ENCODE measurements at regions not wholly inside any gene's neighbourhood (a gene's known extent, or its start where the extent isn't known, plus 50 kb on each side); places are given as distances from the start of the nearest gene placed in this dataset.

GRCh38 chr13:109631069-109631468 lies 155.3 kb downstream of the IRS2 start:
- Histone ChIP-seq H4K20me1 (ENCODE audit: insufficient read depth) (no peaks in the 10 kb centered on the region), H3K4me1 (ENCODE audit: control insufficient read depth in 1 of 2, insufficient read depth in 2 of 2, low read length in 2 of 2) (no peaks in the 10 kb centered on the region), H3K4me3 (replicated peaks in 1 of 2; ENCODE audit: low read depth in 1 of 2, low read length in 2 of 2) (no peak overlapping the region), H3K9me3 (ENCODE audit: control insufficient read depth in 1 of 2, insufficient read depth in 1 of 2, low read depth in 1 of 2, low read length in 2 of 2) (no peaks in the 10 kb centered on the region), H3K27ac (ENCODE audit: low read depth, low read length) (no peak overlapping the region), H3K9ac (ENCODE audit: low read length) (no peak overlapping the region), H3K9me2 (ENCODE audit: insufficient read depth) (no peaks in the 10 kb centered on the region), H3K4me2 (ENCODE audit: low read length) (no peak overlapping the region), H2AFZ (ENCODE audit: low read depth, low read length, poor library complexity, severe bottlenecking) (no peak overlapping the region), H3K79me2 (ENCODE audit: insufficient read depth, low read length) (no peaks in the 10 kb centered on the region), H3K27me3 (ENCODE audit: insufficient read depth, low read length) (no peaks in the 10 kb centered on the region), H3K36me3 (ENCODE audit: control insufficient read depth in 1 of 2, insufficient read depth in 2 of 2, low read length in 2 of 2) (no peaks in the 10 kb centered on the region)
- intact Hi-C loops (cut with micrococcal nuclease), result no loop called here
- TF ChIP-seq POLR2AphosphoS5 (IDR thresholded peaks at IDR 0.05; ENCODE audit: low read depth, low read length) (no peak), SP1 (IDR thresholded peaks at IDR 0.05; ENCODE audit: low read depth) (no peak), EZH2phosphoT487 (IDR thresholded peaks at IDR 0.05; ENCODE audit: borderline replicate concordance) (no peak), FOSL1 (IDR thresholded peaks at IDR 0.05; ENCODE audit: low read depth) (no peak), RAD21 (IDR thresholded peaks at IDR 0.05; ENCODE audit: low read depth) (no peak), YY1 (IDR thresholded peaks at IDR 0.05; ENCODE audit: extremely low read depth, insufficient replicate concordance, low read depth, low read length) (no peak), ELF1 (IDR thresholded peaks at IDR 0.05; ENCODE audit: borderline replicate concordance, low read depth) (no peak), REST (IDR thresholded peaks at IDR 0.05; ENCODE audit: low read depth) (no peak), ATF3 (IDR thresholded peaks at IDR 0.05) (no peak), TCF7L2 (IDR thresholded peaks at IDR 0.05; ENCODE audit: borderline replicate concordance, extremely low read depth, insufficient read depth, insufficient read length) (no peak), JUND (IDR thresholded peaks at IDR 0.05) (no peak), ZFX (IDR thresholded peaks at IDR 0.05) (no peak)
- TF ChIP-seq, protein P1, sequence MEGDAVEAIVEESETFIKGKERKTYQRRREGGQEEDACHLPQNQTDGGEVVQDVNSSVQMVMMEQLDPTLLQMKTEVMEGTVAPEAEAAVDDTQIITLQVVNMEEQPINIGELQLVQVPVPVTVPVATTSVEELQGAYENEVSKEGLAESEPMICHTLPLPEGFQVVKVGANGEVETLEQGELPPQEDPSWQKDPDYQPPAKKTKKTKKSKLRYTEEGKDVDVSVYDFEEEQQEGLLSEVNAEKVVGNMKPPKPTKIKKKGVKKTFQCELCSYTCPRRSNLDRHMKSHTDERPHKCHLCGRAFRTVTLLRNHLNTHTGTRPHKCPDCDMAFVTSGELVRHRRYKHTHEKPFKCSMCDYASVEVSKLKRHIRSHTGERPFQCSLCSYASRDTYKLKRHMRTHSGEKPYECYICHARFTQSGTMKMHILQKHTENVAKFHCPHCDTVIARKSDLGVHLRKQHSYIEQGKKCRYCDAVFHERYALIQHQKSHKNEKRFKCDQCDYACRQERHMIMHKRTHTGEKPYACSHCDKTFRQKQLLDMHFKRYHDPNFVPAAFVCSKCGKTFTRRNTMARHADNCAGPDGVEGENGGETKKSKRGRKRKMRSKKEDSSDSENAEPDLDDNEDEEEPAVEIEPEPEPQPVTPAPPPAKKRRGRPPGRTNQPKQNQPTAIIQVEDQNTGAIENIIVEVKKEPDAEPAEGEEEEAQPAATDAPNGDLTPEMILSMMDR (IDR thresholded peaks at IDR 0.05 in 2 of 3, conservative IDR thresholded peaks at IDR 0.05 in 1 of 3; ENCODE audit: borderline replicate concordance in 1 of 3, insufficient read depth in 1 of 3, low read depth in 2 of 3, low read length in 2 of 3), result no peak
- TF ChIP-seq, protein P2, sequence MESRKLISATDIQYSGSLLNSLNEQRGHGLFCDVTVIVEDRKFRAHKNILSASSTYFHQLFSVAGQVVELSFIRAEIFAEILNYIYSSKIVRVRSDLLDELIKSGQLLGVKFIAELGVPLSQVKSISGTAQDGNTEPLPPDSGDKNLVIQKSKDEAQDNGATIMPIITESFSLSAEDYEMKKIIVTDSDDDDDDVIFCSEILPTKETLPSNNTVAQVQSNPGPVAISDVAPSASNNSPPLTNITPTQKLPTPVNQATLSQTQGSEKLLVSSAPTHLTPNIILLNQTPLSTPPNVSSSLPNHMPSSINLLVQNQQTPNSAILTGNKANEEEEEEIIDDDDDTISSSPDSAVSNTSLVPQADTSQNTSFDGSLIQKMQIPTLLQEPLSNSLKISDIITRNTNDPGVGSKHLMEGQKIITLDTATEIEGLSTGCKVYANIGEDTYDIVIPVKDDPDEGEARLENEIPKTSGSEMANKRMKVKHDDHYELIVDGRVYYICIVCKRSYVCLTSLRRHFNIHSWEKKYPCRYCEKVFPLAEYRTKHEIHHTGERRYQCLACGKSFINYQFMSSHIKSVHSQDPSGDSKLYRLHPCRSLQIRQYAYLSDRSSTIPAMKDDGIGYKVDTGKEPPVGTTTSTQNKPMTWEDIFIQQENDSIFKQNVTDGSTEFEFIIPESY (IDR thresholded peaks at IDR 0.05; ENCODE audit: extremely low read depth, insufficient replicate concordance, low read length), result no peak
- no peak for DNase-seq (ENCODE audit: low read depth, low spot score)
- CTCF ChIA-PET, result no interaction called here
- BruUV-seq (replicated peaks), result no TSS peak
- POLR2A ChIA-PET, result no interaction called here
- RAD21 ChIA-PET (ENCODE audit: low non-redundant PET in 1 of 2, low total read pairs in 2 of 2, uncharacterized antibody in 2 of 2, unreplicated experiment in 2 of 2), result no interaction called here
- no peak for ATAC-seq

All from HCT116 (cell line).